ENCODE measurements at regions not wholly inside any gene's neighbourhood (a gene's known extent, or its start where the extent isn't known, plus 50 kb on each side); places are given as distances from the start of the nearest gene placed in this dataset.

DNA sequence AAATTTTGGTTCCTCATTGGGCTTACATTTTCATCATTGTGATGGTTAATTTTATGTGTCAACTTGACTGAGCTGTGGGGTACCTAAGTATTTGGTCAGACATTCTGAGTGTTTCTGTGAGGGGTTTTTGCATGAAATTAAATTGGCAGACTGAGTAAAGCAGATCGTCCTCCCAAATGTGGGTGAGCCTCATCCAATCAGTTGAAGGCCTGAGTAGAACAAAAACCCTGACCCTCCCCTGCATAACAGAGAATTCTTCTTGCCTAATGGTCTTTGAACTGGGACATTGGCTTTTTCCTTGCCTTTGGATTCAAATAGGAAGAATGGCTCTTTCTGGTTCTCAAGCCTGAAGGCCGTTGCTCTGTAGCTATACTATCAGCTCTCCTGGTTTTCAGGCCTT lies 59.1 kb upstream of the JUN start:
- TF ChIP-seq, protein P1, sequence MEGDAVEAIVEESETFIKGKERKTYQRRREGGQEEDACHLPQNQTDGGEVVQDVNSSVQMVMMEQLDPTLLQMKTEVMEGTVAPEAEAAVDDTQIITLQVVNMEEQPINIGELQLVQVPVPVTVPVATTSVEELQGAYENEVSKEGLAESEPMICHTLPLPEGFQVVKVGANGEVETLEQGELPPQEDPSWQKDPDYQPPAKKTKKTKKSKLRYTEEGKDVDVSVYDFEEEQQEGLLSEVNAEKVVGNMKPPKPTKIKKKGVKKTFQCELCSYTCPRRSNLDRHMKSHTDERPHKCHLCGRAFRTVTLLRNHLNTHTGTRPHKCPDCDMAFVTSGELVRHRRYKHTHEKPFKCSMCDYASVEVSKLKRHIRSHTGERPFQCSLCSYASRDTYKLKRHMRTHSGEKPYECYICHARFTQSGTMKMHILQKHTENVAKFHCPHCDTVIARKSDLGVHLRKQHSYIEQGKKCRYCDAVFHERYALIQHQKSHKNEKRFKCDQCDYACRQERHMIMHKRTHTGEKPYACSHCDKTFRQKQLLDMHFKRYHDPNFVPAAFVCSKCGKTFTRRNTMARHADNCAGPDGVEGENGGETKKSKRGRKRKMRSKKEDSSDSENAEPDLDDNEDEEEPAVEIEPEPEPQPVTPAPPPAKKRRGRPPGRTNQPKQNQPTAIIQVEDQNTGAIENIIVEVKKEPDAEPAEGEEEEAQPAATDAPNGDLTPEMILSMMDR (IDR thresholded peaks at IDR 0.05) = no peak
- no peak for TF ChIP-seq POLR2A (IDR thresholded peaks at IDR 0.05)
- 94 to 100% methylated on average over 2 of the region's 2 CpGs for WGBS, 2 donors

DNA sequence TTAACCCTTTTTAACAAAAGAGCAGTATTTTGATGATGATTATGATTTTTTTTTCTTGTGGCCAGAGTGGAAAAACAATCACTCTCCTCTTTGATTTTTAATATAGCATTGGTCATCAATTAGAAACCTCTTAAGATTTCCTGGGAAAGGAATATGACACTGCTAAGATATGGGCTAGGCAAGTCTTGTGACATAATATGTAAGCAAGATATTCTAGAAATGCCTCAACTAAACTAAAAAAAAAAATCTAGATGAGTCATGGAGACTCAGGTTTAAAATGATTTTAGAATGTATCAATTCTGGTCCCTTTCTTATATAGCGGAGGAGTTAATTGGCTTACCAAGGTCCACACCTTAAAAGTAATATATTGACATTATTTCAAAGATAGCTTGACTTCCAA lies 60.3 kb upstream of the JUN start:
- 98 to 100% methylated on average over 1 of the region's 1 CpG for WGBS, 2 donors
- no peaks in the 10 kb centered on the region for H3K36me3 ChIP-seq
- DNase-seq = no peak
- intact Hi-C loops (cut with DNase I) = no loop called here
- no peak overlapping the region for H3K4me3 ChIP-seq (replicated peaks in 1 of 3)
- no peaks in the 10 kb centered on the region for H3K9me3 ChIP-seq
- no peak for TF ChIP-seq POLR2A (IDR thresholded peaks at IDR 0.05)
- TF ChIP-seq, protein P1 (IDR thresholded peaks at IDR 0.05) = no peak
- H3K27me3 ChIP-seq = no peaks in the 10 kb centered on the region
- H3K4me1 ChIP-seq = peaks cover 0 to 5% of the 10 kb centered on the region in 2 donors
- no peak overlapping the region for H3K27ac ChIP-seq

More for the DNA sequence above, 59.1 kb upstream of the JUN start:
- Histone ChIP-seq H3K4me1 (no peaks in the 10 kb centered on the region), H3K9me3 (no peaks in the 10 kb centered on the region), H3K27ac (no peak overlapping the region), H3K27me3 (no peaks in the 10 kb centered on the region), H3K36me3 (no peaks in the 10 kb centered on the region), H3K4me3 (replicated peaks in 1 of 3) (no peak overlapping the region)
- intact Hi-C loops (cut with DNase I) = no loop called here
- DNase-seq = no peak

DNA sequence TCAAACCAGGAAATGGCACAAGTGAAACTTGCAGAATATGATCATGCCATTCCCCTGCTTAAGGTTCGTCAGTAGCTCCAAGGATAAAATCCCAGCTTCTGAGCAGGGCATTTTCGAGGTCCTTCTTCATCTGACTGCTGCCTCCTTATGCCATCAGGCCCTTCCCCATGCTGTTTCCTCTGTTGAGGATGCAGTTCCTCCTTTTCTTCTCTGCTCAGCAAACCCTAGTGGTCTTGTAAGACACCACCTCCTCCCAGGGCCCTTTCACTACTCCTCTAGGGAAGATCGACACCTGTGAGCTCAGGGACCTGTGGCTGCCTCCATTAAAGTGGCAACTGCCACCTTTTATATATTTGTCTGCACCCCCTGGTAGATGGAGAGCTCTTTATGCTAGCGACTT lies 62.1 kb upstream of the JUN start:
- WGBS, 2 donors = 91 to 97% methylated on average over 4 of the region's 4 CpGs
- no peak overlapping the region for H3K4me3 ChIP-seq (replicated peaks in 1 of 3)

DNA sequence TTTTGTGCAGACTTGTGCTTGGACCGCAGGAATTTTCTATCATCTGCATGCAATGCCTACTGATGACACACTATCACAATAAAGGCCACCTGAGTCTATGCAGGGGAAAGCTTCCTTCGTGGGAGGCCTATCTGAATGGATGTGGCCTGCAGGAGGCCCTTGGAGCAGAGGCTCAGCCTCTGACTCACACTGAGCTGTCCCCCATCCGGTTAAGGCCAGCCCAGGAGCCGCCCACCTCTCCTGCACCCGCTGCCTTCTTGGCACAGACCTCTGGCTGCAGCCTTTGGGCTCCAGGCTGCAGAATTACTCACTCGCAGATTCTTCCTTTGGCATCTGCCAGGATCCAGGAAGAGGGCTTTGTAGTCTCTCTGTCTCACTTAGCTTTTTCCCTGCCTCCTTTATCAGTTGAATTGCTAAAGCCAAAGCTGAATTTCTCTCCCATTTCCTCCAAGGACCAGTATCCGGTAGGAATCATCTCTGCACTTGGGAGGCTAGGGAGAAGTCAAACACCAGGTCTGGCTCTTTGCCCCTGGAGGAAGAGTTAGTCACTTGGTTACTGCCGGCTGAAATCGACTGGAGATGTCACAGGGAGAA lies 65.1 kb upstream of the JUN start:
- 51 to 59% methylated on average over 6 to 9 of the region's 9 CpGs for WGBS, 2 donors
- Histone ChIP-seq H3K4me3 (replicated peaks in 1 of 3) (no peak overlapping the region), H3K27me3 (no peaks in the 10 kb centered on the region), H3K36me3 (no peaks in the 10 kb centered on the region), H3K4me1 (peaks cover 0 to 14% of the 10 kb centered on the region in 2 donors), H3K27ac (peak overlapping the region in 1 of 3 donors; percentile 15), H3K9me3 (no peaks in the 10 kb centered on the region)
- TF ChIP-seq, protein P1 (IDR thresholded peaks at IDR 0.05) = no peak
- TF ChIP-seq POLR2A (IDR thresholded peaks at IDR 0.05) = no peak
- intact Hi-C loops (cut with DNase I) = no loop called here
- peak; percentile 21 to 22 for DNase-seq

More for the DNA sequence above, 62.1 kb upstream of the JUN start:
- Histone ChIP-seq H3K9me3 (no peaks in the 10 kb centered on the region), H3K27ac (no peak overlapping the region), H3K27me3 (no peaks in the 10 kb centered on the region), H3K36me3 (no peaks in the 10 kb centered on the region), H3K4me1 (peaks cover 0 to 11% of the 10 kb centered on the region in 2 donors)
- DNase-seq = no peak
- intact Hi-C loops (cut with DNase I) = no loop called here
- TF ChIP-seq, protein P1 (IDR thresholded peaks at IDR 0.05) = no peak
- no peak for TF ChIP-seq POLR2A (IDR thresholded peaks at IDR 0.05)

DNA sequence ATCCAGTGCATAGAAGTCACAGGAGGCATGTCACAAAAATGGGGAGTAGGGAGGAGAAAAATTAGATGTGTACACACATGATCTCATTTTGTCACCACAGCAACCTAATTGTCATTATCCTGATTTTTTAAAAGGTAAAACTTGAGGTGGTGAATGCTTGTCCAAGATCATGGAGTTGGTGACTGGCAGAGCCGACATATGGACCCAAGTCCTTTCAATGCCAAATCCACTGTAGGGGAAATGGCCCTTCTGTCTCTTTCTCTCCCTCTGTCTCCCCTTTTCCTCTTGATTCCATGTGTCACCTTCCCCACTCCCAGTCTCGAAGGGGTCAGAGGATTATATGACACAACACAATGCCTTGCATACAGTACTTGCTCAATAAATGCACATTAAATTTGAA lies 65.7 kb upstream of the JUN start:
- TF ChIP-seq, protein P1 (IDR thresholded peaks at IDR 0.05) = no peak
- no peak for TF ChIP-seq POLR2A (IDR thresholded peaks at IDR 0.05)
- no peak overlapping the region for H3K27ac ChIP-seq
- no peaks in the 10 kb centered on the region for H3K36me3 ChIP-seq
- H3K9me3 ChIP-seq = no peaks in the 10 kb centered on the region
- intact Hi-C loops (cut with DNase I) = no loop called here
- 93% methylated on average over 2 of the region's 2 CpGs for WGBS, 2 donors
- no peak overlapping the region for H3K4me3 ChIP-seq (replicated peaks in 1 of 3)
- no peak for DNase-seq
- H3K27me3 ChIP-seq = no peaks in the 10 kb centered on the region
- H3K4me1 ChIP-seq = peaks cover 2 to 20% of the 10 kb centered on the region in 2 donors

All from thyroid gland (tissue), 4 donors.